Large intestine (tissue), 3 donors: ENCODE measurements at regions not wholly inside any gene's neighbourhood (a gene's known extent, or its start where the extent isn't known, plus 50 kb on each side); places are given as distances from the start of the nearest gene placed in this dataset.

Experiments used
- DNase-seq, 2 donors: peaks; one replicate each; pipeline versions ENCODE4 v3.0.0 to v3.0.0-alpha.2; 2013
- H3K27ac ChIP-seq: one replicate; pipeline ENCODE4 v1.5.1; 2013; ENCODE audit warnings: low read length
- H3K27me3 ChIP-seq: 2 replicates; pipeline ENCODE4 v1.6.1; 2013; ENCODE audit warnings: low read length; ENCODE audit not compliant: control insufficient read depth, insufficient read depth
- H3K36me3 ChIP-seq: 2 replicates; pipeline ENCODE4 v1.6.1; 2013; ENCODE audit warnings: low read length; ENCODE audit not compliant: control insufficient read depth, insufficient read depth
- H3K4me1 ChIP-seq: one replicate; pipeline ENCODE4 v1.6.1; 2013; ENCODE audit warnings: low read length; ENCODE audit not compliant: control insufficient read depth, insufficient read depth
- H3K4me3 ChIP-seq: one replicate; pipeline ENCODE4 v1.5.1; 2013; ENCODE audit warnings: low read length
- H3K9me3 ChIP-seq: one replicate; pipeline ENCODE4 v1.6.1; 2013; ENCODE audit warnings: mild to moderate bottlenecking, low read depth, low read length, moderate library complexity; ENCODE audit not compliant: control insufficient read depth
- WGBS: methylation state at CpG from one replicate; pipeline ENCODE4 v1.1.5; 2013; ENCODE audit warnings: low lambda C conversion rate; ENCODE audit not compliant: insufficient coverage; 5-methylcytosine and 5-hydroxymethylcytosine counted together

- H3K4me1 ChIP-seq = no peaks in the 10 kb centered on the region
- 90% methylated on average over 2 of the region's 3 CpGs for WGBS
- H3K9me3 ChIP-seq = no peaks in the 10 kb centered on the region
- H3K27ac ChIP-seq = no peak overlapping the region
- H3K36me3 ChIP-seq = no peaks in the 10 kb centered on the region
- no peaks in the 10 kb centered on the region for H3K27me3 ChIP-seq
- no peak overlapping the region for H3K4me3 ChIP-seq
- DNase-seq = no peak
Observed at GRCh38 chr13:85500696-85501256, 298.4 kb downstream of the SLITRK6 start.

GRCh38 chr13:85498774-85499173 is 300.4 kb downstream of the SLITRK6 start:
- Histone ChIP-seq H3K27ac (no peak overlapping the region), H3K4me1 (no peaks in the 10 kb centered on the region), H3K4me3 (no peak overlapping the region), H3K36me3 (no peaks in the 10 kb centered on the region), H3K27me3 (no peaks in the 10 kb centered on the region), H3K9me3 (no peaks in the 10 kb centered on the region)
- no peak for DNase-seq
- no CpG with 5 or more reads among the region's 6 CpGs for WGBS

- Histone ChIP-seq H3K4me3 (no peak overlapping the region), H3K4me1 (no peaks in the 10 kb centered on the region), H3K9me3 (no peaks in the 10 kb centered on the region), H3K27me3 (no peaks in the 10 kb centered on the region), H3K36me3 (no peaks in the 10 kb centered on the region), H3K27ac (no peak overlapping the region)
- DNase-seq = no peak
- no CpG with 5 or more reads among the region's 2 CpGs for WGBS
Observed at GRCh38 chr13:85497652-85498051, 301.6 kb downstream of the SLITRK6 start.

GRCh38 chr13:85492283-85492682 is 306.9 kb downstream of the SLITRK6 start:
- no peak for DNase-seq
- Histone ChIP-seq H3K4me1 (no peaks in the 10 kb centered on the region), H3K4me3 (no peak overlapping the region), H3K9me3 (no peaks in the 10 kb centered on the region), H3K27me3 (no peaks in the 10 kb centered on the region), H3K36me3 (no peaks in the 10 kb centered on the region), H3K27ac (no peak overlapping the region)
- 100% methylated on average over 1 of the region's 4 CpGs for WGBS

- no peak overlapping the region for H3K4me3 ChIP-seq
- no peak for DNase-seq
- H3K27me3 ChIP-seq = no peaks in the 10 kb centered on the region
- no peaks in the 10 kb centered on the region for H3K9me3 ChIP-seq
- H3K4me1 ChIP-seq = no peaks in the 10 kb centered on the region
- H3K36me3 ChIP-seq = no peaks in the 10 kb centered on the region
- no peak overlapping the region for H3K27ac ChIP-seq
Observed at GRCh38 chr13:85486663-85487062, 312.6 kb downstream of the SLITRK6 start.

- no CpG with 5 or more reads among the region's 2 CpGs for WGBS
Observed at GRCh38 chr13:85473144-85473543, 326.1 kb downstream of the SLITRK6 start.

GRCh38 chr13:85469320-85469719 is 329.9 kb downstream of the SLITRK6 start:
- Histone ChIP-seq H3K4me3 (no peak overlapping the region), H3K27me3 (no peaks in the 10 kb centered on the region), H3K36me3 (no peaks in the 10 kb centered on the region), H3K4me1 (no peaks in the 10 kb centered on the region), H3K27ac (no peak overlapping the region), H3K9me3 (no peaks in the 10 kb centered on the region)
- no peak for DNase-seq
- no CpG with 5 or more reads among the region's 1 CpG for WGBS

More at GRCh38 chr13:85473144-85473543, 326.1 kb downstream of the SLITRK6 start:
- Histone ChIP-seq H3K36me3 (no peaks in the 10 kb centered on the region), H3K4me3 (no peak overlapping the region), H3K9me3 (no peaks in the 10 kb centered on the region), H3K27me3 (no peaks in the 10 kb centered on the region), H3K4me1 (no peaks in the 10 kb centered on the region), H3K27ac (no peak overlapping the region)
- no peak for DNase-seq

GRCh38 chr13:85462792-85463425 is 336.3 kb downstream of the SLITRK6 start:
- peaks cover 2% of the 10 kb centered on the region for H3K9me3 ChIP-seq
- no peak for DNase-seq
- no peak overlapping the region for H3K27ac ChIP-seq
- no peaks in the 10 kb centered on the region for H3K4me1 ChIP-seq
- WGBS = 90% methylated on average over 3 of the region's 3 CpGs
- H3K36me3 ChIP-seq = no peaks in the 10 kb centered on the region
- H3K4me3 ChIP-seq = no peak overlapping the region
- no peaks in the 10 kb centered on the region for H3K27me3 ChIP-seq

GRCh38 chr13:85461621-85462020 is 337.6 kb downstream of the SLITRK6 start:
- H3K36me3 ChIP-seq = no peaks in the 10 kb centered on the region
- H3K27ac ChIP-seq = no peak overlapping the region
- no peaks in the 10 kb centered on the region for H3K4me1 ChIP-seq
- no peaks in the 10 kb centered on the region for H3K27me3 ChIP-seq
- no peak for DNase-seq
- H3K9me3 ChIP-seq = peaks cover 4% of the 10 kb centered on the region
- 83% methylated on average over 1 of the region's 1 CpG for WGBS
- no peak overlapping the region for H3K4me3 ChIP-seq

GRCh38 chr13:85445534-85445933 is 353.7 kb downstream of the SLITRK6 start:
- Histone ChIP-seq H3K27ac (no peak overlapping the region), H3K27me3 (no peaks in the 10 kb centered on the region), H3K9me3 (no peaks in the 10 kb centered on the region), H3K4me1 (no peaks in the 10 kb centered on the region), H3K36me3 (no peaks in the 10 kb centered on the region), H3K4me3 (no peak overlapping the region)
- DNase-seq = no peak

- 80% methylated on average over 1 of the region's 1 CpG for WGBS
- H3K27ac ChIP-seq = no peak overlapping the region
- no peak for DNase-seq
- no peaks in the 10 kb centered on the region for H3K27me3 ChIP-seq
- H3K4me3 ChIP-seq = no peak overlapping the region
- no peaks in the 10 kb centered on the region for H3K9me3 ChIP-seq
- no peaks in the 10 kb centered on the region for H3K4me1 ChIP-seq
- no peaks in the 10 kb centered on the region for H3K36me3 ChIP-seq
Observed at GRCh38 chr13:85441975-85442374, 357.2 kb downstream of the SLITRK6 start.
